ENCODE measurements at regions not wholly inside any gene's neighbourhood (a gene's known extent, or its start where the extent isn't known, plus 50 kb on each side); places are given as distances from the start of the nearest gene placed in this dataset.

GRCh38 chr5:125175348-125176004 lies 429.0 kb upstream of the ZNF608 start:
- TF ChIP-seq POLR2A (IDR thresholded peaks at IDR 0.05) (no peak), CTCF (IDR thresholded peaks at IDR 0.05) (no peak)
